ENCODE measurements at regions not wholly inside any gene's neighbourhood (a gene's known extent, or its start where the extent isn't known, plus 50 kb on each side); places are given as distances from the start of the nearest gene placed in this dataset.

- Histone ChIP-seq H2BK12ac (ENCODE audit: insufficient read length, low read depth, low read length) (no peak overlapping the region), H3K23me2 (ENCODE audit: insufficient read length, low read depth, low read length, poor library complexity, severe bottlenecking) (no peaks in the 10 kb centered on the region), H2BK120ac (ENCODE audit: low read depth, low read length, poor library complexity, severe bottlenecking) (no peak overlapping the region), H2BK20ac (ENCODE audit: low read depth, low read length, poor library complexity, severe bottlenecking) (no peak overlapping the region), H3K18ac (ENCODE audit: insufficient read length, low read depth, low read length) (no peak overlapping the region), H3T11ph (ENCODE audit: low read length) (no peak overlapping the region), H3K14ac (ENCODE audit: insufficient read depth, low read length) (no peak overlapping the region; the same call in 1 of the 2 replicates), H4K91ac (ENCODE audit: insufficient read length, low read depth, low read length) (no peak overlapping the region), H3K9me3 (ENCODE audit: control insufficient read depth, low read depth, low read length) (no peaks in the 10 kb centered on the region), H3K79me1 (ENCODE audit: insufficient read depth, low read depth, low read length, poor library complexity, severe bottlenecking) (no peaks in the 10 kb centered on the region), H4K8ac (replicated peaks; ENCODE audit: insufficient read length, low read depth, low read length) (no peak overlapping the region), H2BK15ac (ENCODE audit: low read depth, low read length) (no peak overlapping the region), H3K4me2 (ENCODE audit: insufficient read depth, insufficient read length, low read length) (no peak overlapping the region), H3K56ac (ENCODE audit: insufficient read length, low read depth, low read length) (no peak overlapping the region), H3K9ac (ENCODE audit: extremely low read depth, insufficient read length, low read length) (no peak overlapping the region), H4K5ac (ENCODE audit: insufficient read length, low read depth, low read length) (no peak overlapping the region), H2BK5ac (ENCODE audit: insufficient read length, low read length) (no peak overlapping the region), H3K4me1 (ENCODE audit: insufficient read depth, low read length) (no peaks in the 10 kb centered on the region), H3K23ac (ENCODE audit: insufficient read length, low read depth, low read length) (no peak overlapping the region), H2AFZ (ENCODE audit: low read length) (no peak overlapping the region), H2AK5ac (ENCODE audit: insufficient read length, low read length) (no peak overlapping the region), H3K4ac (ENCODE audit: low read depth, low read length) (no peak overlapping the region), H3K27me3 (ENCODE audit: insufficient read depth, low read length) (no peaks in the 10 kb centered on the region), H4K20me1 (ENCODE audit: control insufficient read depth, insufficient read depth, insufficient read length) (no peaks in the 10 kb centered on the region), H3K79me2 (ENCODE audit: insufficient read depth, low read length) (no peaks in the 10 kb centered on the region), H3K27ac (ENCODE audit: insufficient read length, low read depth, low read length) (no peak overlapping the region)
- peaks cover 2% of the 10 kb centered on the region in 2 experiments; a peak in 2 of 4 replicates for H3K4me1 Mint-ChIP-seq
- no CpG with 5 or more reads among the region's 11 CpGs for WGBS (ENCODE audit: extremely low coverage, insufficient read length, low lambda C conversion rate)
- no peak for DNase-seq
- H3K36me3 Mint-ChIP-seq (ENCODE audit: insufficient read depth in 1 of 3, low read depth in 3 of 3), result no peaks in the 10 kb centered on the region; a peak in 2 of 7 replicates
- TF ChIP-seq, protein P1, sequence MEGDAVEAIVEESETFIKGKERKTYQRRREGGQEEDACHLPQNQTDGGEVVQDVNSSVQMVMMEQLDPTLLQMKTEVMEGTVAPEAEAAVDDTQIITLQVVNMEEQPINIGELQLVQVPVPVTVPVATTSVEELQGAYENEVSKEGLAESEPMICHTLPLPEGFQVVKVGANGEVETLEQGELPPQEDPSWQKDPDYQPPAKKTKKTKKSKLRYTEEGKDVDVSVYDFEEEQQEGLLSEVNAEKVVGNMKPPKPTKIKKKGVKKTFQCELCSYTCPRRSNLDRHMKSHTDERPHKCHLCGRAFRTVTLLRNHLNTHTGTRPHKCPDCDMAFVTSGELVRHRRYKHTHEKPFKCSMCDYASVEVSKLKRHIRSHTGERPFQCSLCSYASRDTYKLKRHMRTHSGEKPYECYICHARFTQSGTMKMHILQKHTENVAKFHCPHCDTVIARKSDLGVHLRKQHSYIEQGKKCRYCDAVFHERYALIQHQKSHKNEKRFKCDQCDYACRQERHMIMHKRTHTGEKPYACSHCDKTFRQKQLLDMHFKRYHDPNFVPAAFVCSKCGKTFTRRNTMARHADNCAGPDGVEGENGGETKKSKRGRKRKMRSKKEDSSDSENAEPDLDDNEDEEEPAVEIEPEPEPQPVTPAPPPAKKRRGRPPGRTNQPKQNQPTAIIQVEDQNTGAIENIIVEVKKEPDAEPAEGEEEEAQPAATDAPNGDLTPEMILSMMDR (conservative IDR thresholded peaks at IDR 0.05), result no peak
- H3K27me3 Mint-ChIP-seq (ENCODE audit: low read depth), result peaks cover 20% of the 10 kb centered on the region
- no peak overlapping the region for H3K27ac Mint-ChIP-seq
- no peak overlapping the region for H3K4me3 Mint-ChIP-seq
- H3K9me3 Mint-ChIP-seq, result no peaks in the 10 kb centered on the region; a peak in 1 of 5 replicates
Measured at GRCh38 chr3:193833592-193833991, 240.6 kb downstream of the OPA1 start.

Measured in H9 (cell line).